ENCODE measurements at regions not wholly inside any gene's neighbourhood (a gene's known extent, or its start where the extent isn't known, plus 50 kb on each side); places are given as distances from the start of the nearest gene placed in this dataset.

DNA sequence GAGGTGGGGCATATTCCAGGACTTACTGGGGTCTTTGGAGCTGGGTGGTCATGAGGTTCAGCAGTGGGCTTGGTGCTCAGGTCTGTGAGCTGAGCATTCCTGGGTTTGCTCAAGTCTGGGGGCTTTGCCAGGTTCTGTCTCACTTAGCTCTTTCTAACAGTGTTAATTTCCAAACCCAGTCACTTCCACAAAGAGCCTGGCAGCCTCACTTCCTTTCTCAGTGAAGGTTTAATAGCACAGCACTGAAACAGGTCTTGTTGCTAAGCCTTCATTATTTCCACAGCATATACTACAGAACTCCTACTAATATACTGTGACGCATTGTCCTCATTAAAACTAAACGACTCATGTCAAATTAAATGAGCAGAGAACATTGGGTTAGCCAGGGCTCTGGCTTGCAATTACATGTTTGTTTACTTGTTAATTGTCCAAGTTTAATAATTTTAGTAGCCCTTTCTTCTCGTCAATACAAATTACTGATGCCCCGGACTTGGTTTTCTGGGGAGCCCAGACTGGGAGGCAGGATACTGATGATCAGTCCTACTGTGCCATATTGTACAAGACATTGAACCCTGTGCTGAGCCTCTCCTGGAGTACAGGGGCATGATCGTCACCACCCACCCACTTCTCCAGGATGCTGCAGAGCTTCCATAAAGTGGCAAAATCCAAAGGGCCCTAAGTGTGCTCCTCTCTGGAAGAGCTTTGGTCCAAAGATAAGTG, 170.7 kb downstream of the IER5 start:
- DNase-seq: no peak
- Histone ChIP-seq H3K36me3 (ENCODE audit: control insufficient read depth, insufficient read depth, low read length) (no peaks in the 10 kb centered on the region), H3K4me3 (ENCODE audit: low read length) (no peak overlapping the region), H3K4me1 (ENCODE audit: control insufficient read depth, insufficient read depth, low read length) (no peaks in the 10 kb centered on the region), H3K27me3 (ENCODE audit: control insufficient read depth, insufficient read depth, low read length) (no peaks in the 10 kb centered on the region), H3K27ac (ENCODE audit: low read length) (no peak overlapping the region), H3K9me3 (ENCODE audit: control insufficient read depth, low read depth, low read length) (no peaks in the 10 kb centered on the region)
- WGBS (ENCODE audit: insufficient coverage, low lambda C conversion rate): no CpG with 5 or more reads among the region's 5 CpGs

DNA sequence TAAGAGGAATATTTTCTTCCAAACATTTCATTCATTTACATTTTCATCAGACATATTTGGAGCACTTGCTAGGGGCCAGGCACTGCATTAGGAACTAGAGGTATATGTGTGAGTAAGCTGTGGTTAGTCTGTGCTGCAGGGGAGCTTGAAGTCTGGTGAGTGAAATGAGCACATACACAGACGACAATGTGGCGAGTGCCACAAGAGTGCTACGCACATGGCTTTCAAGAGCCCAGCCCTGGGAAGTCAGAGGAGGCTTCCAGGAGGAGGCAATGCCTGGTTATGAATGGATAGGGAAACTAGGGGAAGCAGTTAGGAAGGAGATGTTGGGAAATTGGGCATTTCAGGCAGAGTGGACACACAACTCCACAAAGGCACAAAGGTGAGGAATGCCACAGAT, 171.8 kb downstream of the IER5 start:
- Histone ChIP-seq H3K9me3 (ENCODE audit: control insufficient read depth, low read depth, low read length) (no peaks in the 10 kb centered on the region), H3K4me3 (ENCODE audit: low read length) (no peak overlapping the region), H3K27me3 (ENCODE audit: control insufficient read depth, insufficient read depth, low read length) (no peaks in the 10 kb centered on the region), H3K4me1 (ENCODE audit: control insufficient read depth, insufficient read depth, low read length) (no peaks in the 10 kb centered on the region), H3K36me3 (ENCODE audit: control insufficient read depth, insufficient read depth, low read length) (no peaks in the 10 kb centered on the region), H3K27ac (ENCODE audit: low read length) (no peak overlapping the region)
- no CpG with 5 or more reads among the region's 3 CpGs for WGBS (ENCODE audit: insufficient coverage, low lambda C conversion rate)
- DNase-seq: no peak

DNA sequence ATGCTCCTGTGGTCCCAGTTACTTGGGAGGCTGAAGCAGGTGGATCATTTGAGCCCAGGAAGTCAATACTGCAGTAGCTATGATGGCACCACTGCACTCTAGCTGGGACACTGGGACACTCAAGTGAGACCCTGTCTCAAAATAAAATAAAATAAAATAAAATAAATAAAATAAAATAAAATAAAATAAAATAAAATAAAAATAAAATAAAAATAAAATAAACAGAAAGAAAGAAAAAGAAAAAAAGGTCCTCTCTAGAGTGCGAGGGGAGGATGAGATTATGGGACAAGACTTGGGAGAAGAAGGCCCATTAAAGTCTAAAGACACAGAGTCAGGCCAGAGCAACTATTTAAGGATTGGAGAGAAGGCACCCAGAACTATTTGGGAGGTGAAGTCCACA, 172.5 kb downstream of the IER5 start:
- H3K4me3 ChIP-seq (ENCODE audit: low read length): no peak overlapping the region
- no peaks in the 10 kb centered on the region for H3K4me1 ChIP-seq (ENCODE audit: control insufficient read depth, insufficient read depth, low read length)
- no peaks in the 10 kb centered on the region for H3K27me3 ChIP-seq (ENCODE audit: control insufficient read depth, insufficient read depth, low read length)
- no peaks in the 10 kb centered on the region for H3K9me3 ChIP-seq (ENCODE audit: control insufficient read depth, low read depth, low read length)
- 100% methylated on average over 1 of the region's 1 CpG for WGBS (ENCODE audit: insufficient coverage, low lambda C conversion rate)
- no peak for DNase-seq
- H3K27ac ChIP-seq (ENCODE audit: low read length): no peak overlapping the region
- no peaks in the 10 kb centered on the region for H3K36me3 ChIP-seq (ENCODE audit: control insufficient read depth, insufficient read depth, low read length)

- DNase-seq: no peak
- H3K4me1 ChIP-seq (ENCODE audit: control insufficient read depth, insufficient read depth, low read length): no peaks in the 10 kb centered on the region
- H3K9me3 ChIP-seq (ENCODE audit: control insufficient read depth, low read depth, low read length): no peaks in the 10 kb centered on the region
- no peak overlapping the region for H3K27ac ChIP-seq (ENCODE audit: low read length)
- no peak overlapping the region for H3K4me3 ChIP-seq (ENCODE audit: low read length)
- H3K36me3 ChIP-seq (ENCODE audit: control insufficient read depth, insufficient read depth, low read length): no peaks in the 10 kb centered on the region
- H3K27me3 ChIP-seq (ENCODE audit: control insufficient read depth, insufficient read depth, low read length): no peaks in the 10 kb centered on the region
- no CpG with 5 or more reads among the region's 1 CpG for WGBS (ENCODE audit: insufficient coverage, low lambda C conversion rate)
Measured at GRCh38 chr1:181262069-181262468, 173.6 kb downstream of the IER5 start.

- Histone ChIP-seq H3K4me3 (ENCODE audit: low read length) (no peak overlapping the region), H3K27me3 (ENCODE audit: control insufficient read depth, insufficient read depth, low read length) (no peaks in the 10 kb centered on the region), H3K36me3 (ENCODE audit: control insufficient read depth, insufficient read depth, low read length) (no peaks in the 10 kb centered on the region), H3K9me3 (ENCODE audit: control insufficient read depth, low read depth, low read length) (no peaks in the 10 kb centered on the region), H3K4me1 (ENCODE audit: control insufficient read depth, insufficient read depth, low read length) (no peaks in the 10 kb centered on the region), H3K27ac (ENCODE audit: low read length) (no peak overlapping the region)
- no CpG with 5 or more reads among the region's 2 CpGs for WGBS (ENCODE audit: insufficient coverage, low lambda C conversion rate)
- no peak for DNase-seq
Measured at GRCh38 chr1:181263444-181263843, 174.9 kb downstream of the IER5 start.

GRCh38 chr1:181264821-181265220, 176.3 kb downstream of the IER5 start:
- Histone ChIP-seq H3K27ac (ENCODE audit: low read length) (no peak overlapping the region), H3K36me3 (ENCODE audit: control insufficient read depth, insufficient read depth, low read length) (no peaks in the 10 kb centered on the region), H3K27me3 (ENCODE audit: control insufficient read depth, insufficient read depth, low read length) (no peaks in the 10 kb centered on the region), H3K4me1 (ENCODE audit: control insufficient read depth, insufficient read depth, low read length) (no peaks in the 10 kb centered on the region), H3K4me3 (ENCODE audit: low read length) (no peak overlapping the region), H3K9me3 (ENCODE audit: control insufficient read depth, low read depth, low read length) (no peaks in the 10 kb centered on the region)
- no CpG with 5 or more reads among the region's 3 CpGs for WGBS (ENCODE audit: insufficient coverage, low lambda C conversion rate)
- no peak for DNase-seq

DNA sequence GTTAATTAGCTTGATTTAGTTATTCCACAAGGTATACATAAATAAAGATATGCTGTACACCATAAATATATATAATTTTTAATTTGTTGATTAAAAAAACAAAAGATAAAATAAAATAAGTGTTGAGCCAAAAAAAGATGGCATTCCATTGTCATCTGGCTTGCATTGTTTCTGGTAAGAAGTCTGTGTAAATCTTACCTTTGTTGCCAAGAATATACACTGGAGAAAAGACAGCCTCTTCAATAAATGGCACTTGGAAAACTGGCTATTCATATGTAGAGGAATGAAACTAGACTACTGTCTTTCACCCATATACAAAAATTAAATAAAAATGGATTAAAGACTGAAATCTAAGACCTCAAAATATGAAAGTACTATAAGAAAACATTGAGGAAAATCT, 196.5 kb downstream of the IER5 start:
- Histone ChIP-seq H3K36me3 (ENCODE audit: control insufficient read depth, insufficient read depth, low read length) (no peaks in the 10 kb centered on the region), H3K27me3 (ENCODE audit: control insufficient read depth, insufficient read depth, low read length) (no peaks in the 10 kb centered on the region), H3K4me3 (ENCODE audit: low read length) (no peak overlapping the region), H3K4me1 (ENCODE audit: control insufficient read depth, insufficient read depth, low read length) (no peaks in the 10 kb centered on the region), H3K9me3 (ENCODE audit: control insufficient read depth, low read depth, low read length) (no peaks in the 10 kb centered on the region), H3K27ac (ENCODE audit: low read length) (no peak overlapping the region)
- DNase-seq: no peak

GRCh38 chr1:181295217-181295616, 188.1 kb upstream of the CACNA1E start:
- H3K27me3 ChIP-seq (ENCODE audit: control insufficient read depth, insufficient read depth, low read length): no peaks in the 10 kb centered on the region
- no peaks in the 10 kb centered on the region for H3K9me3 ChIP-seq (ENCODE audit: control insufficient read depth, low read depth, low read length)
- WGBS (ENCODE audit: insufficient coverage, low lambda C conversion rate): no CpG with 5 or more reads among the region's 3 CpGs
- no peak overlapping the region for H3K27ac ChIP-seq (ENCODE audit: low read length)
- DNase-seq: no peak
- no peaks in the 10 kb centered on the region for H3K4me1 ChIP-seq (ENCODE audit: control insufficient read depth, insufficient read depth, low read length)
- H3K4me3 ChIP-seq (ENCODE audit: low read length): no peak overlapping the region
- no peaks in the 10 kb centered on the region for H3K36me3 ChIP-seq (ENCODE audit: control insufficient read depth, insufficient read depth, low read length)

- no peak for DNase-seq
- Histone ChIP-seq H3K4me3 (ENCODE audit: low read length) (no peak overlapping the region), H3K4me1 (ENCODE audit: control insufficient read depth, insufficient read depth, low read length) (no peaks in the 10 kb centered on the region), H3K27me3 (ENCODE audit: control insufficient read depth, insufficient read depth, low read length) (no peaks in the 10 kb centered on the region), H3K9me3 (ENCODE audit: control insufficient read depth, low read depth, low read length) (no peaks in the 10 kb centered on the region), H3K27ac (ENCODE audit: low read length) (no peak overlapping the region), H3K36me3 (ENCODE audit: control insufficient read depth, insufficient read depth, low read length) (no peaks in the 10 kb centered on the region)
- WGBS (ENCODE audit: insufficient coverage, low lambda C conversion rate): no CpG with 5 or more reads among the region's 2 CpGs
Measured at GRCh38 chr1:181296180-181296579, 187.1 kb upstream of the CACNA1E start.

DNA sequence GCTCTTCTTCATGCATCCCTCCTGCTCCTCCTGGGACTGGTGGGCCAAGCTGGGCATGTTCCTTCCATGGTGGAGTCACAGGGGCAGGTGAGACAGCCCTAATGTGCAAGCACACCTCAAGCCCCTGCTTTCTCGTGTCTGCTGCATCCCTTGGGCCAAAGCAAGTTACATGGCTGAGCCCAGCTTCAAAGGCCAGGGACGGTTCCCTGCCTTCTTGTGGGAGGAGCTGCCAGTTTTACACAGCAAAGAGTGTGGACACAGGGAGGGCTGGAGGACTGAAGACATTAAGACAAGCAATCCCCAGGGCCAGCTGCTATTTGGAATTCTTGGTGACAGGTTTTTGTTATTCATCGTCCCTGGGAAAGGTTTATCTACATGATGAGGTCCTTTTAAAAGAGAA, 175.2 kb upstream of the CACNA1E start:
- Histone ChIP-seq H3K4me1 (ENCODE audit: control insufficient read depth, insufficient read depth, low read length) (no peaks in the 10 kb centered on the region), H3K4me3 (ENCODE audit: low read length) (no peak overlapping the region), H3K27ac (ENCODE audit: low read length) (no peak overlapping the region), H3K27me3 (ENCODE audit: control insufficient read depth, insufficient read depth, low read length) (peaks cover 11% of the 10 kb centered on the region), H3K36me3 (ENCODE audit: control insufficient read depth, insufficient read depth, low read length) (no peaks in the 10 kb centered on the region), H3K9me3 (ENCODE audit: control insufficient read depth, low read depth, low read length) (no peaks in the 10 kb centered on the region)
- DNase-seq: no peak
- WGBS (ENCODE audit: insufficient coverage, low lambda C conversion rate): no CpG with 5 or more reads among the region's 3 CpGs

DNA sequence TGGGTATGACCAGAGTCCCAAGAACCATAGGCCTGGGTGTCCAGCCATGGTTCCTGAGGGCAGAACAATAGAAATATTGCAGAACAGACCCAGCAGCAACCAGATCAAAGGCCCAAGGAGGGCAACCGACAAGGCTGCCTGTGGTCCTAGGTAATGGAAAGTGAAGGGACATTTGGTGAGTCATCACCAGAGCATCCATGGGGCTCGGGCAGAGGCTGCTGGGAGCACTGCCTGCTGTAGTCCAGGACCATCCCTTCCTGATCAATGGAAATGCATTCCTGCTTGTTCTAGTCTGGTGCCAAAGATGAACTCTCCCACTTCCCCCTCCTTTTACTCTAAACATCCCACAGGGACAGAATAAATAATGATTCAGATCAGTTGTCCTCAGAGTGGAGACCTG, 172.8 kb upstream of the CACNA1E start:
- peaks cover 35% of the 10 kb centered on the region for H3K27me3 ChIP-seq (ENCODE audit: control insufficient read depth, insufficient read depth, low read length)
- no CpG with 5 or more reads among the region's 2 CpGs for WGBS (ENCODE audit: insufficient coverage, low lambda C conversion rate)
- no peaks in the 10 kb centered on the region for H3K9me3 ChIP-seq (ENCODE audit: control insufficient read depth, low read depth, low read length)
- H3K4me3 ChIP-seq (ENCODE audit: low read length): no peak overlapping the region
- no peak for DNase-seq
- no peaks in the 10 kb centered on the region for H3K4me1 ChIP-seq (ENCODE audit: control insufficient read depth, insufficient read depth, low read length)
- no peaks in the 10 kb centered on the region for H3K36me3 ChIP-seq (ENCODE audit: control insufficient read depth, insufficient read depth, low read length)
- no peak overlapping the region for H3K27ac ChIP-seq (ENCODE audit: low read length)
